OCI-M2 (cell line): ENCODE measurements at regions not wholly inside any gene's neighbourhood (a gene's known extent, or its start where the extent isn't known, plus 50 kb on each side); places are given as distances from the start of the nearest gene placed in this dataset.

Experiments used
- DNase-seq: peaks from one replicate; lab custom pipeline; 2025; ENCODE audit not compliant: unreplicated experiment; lab: John Stamatoyannopoulos, UW

DNA sequence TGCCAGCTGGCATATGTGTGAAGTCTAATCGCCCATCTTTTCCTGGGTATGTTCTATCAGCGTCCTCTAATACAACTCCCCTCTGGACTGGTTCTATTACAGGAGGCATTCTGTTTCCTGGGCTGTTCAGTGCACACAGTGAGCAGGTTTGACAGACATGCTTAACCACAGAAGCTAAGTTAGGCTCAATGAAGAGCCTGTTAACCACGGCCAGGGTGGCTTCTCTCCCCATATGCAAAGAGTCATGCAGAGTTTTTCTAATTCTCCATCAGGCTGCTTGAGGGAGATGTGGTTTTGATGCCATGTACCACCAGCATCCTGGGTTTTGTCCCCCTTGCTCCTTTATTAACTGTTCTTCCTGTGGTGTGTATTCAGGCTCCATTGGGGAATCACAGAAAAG, 57.2 kb upstream of the ALOX12 start:
- DNase-seq, result no peak

DNA sequence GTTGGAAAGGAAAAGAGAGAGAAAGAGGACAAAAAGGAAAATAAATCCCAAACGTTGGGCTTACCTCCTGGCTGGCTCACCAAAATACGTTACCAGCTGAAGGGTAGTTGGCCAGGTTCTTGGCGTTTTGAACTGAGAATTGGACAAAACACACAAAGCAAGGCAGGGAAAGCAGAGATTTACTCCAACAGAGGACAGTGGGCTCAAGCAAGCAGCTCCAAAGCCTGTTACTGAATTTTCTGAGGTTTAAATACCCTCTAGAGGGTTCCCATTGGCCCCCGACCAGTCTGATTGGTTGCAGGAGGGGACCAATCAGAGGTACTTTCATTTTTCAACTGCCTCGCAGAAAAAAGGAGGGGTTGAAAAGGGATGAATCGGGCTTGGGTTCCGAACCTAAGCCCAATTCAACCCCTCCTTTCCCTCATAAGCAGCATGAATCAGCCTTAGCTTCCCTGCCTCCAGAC, 55.6 kb upstream of the ALOX12 start:
- no peak for DNase-seq

DNA sequence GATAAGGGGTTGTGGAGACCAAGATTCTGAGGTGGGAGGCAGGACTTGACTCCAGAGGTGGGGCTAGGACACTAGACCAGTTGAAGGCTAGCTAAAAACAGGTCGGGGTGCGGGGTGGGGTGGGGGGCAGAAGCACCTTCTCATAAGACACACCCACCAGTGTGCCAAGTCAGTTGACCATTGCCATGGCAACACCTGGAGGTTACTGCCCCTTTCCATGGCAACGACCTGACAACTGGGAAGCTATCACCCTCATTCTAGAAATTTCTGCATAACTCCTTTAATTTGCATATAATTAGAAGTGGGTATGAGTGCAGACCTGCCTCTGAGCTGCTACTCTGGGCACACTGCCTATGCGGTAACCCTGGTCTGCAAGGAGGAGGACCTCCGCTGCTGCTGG, 53.9 kb upstream of the ALOX12 start:
- no peak for DNase-seq

- no peak for DNase-seq
Measured at GRCh38 chr17:6943406-6943805, 52.4 kb upstream of the ALOX12 start.
